ENCODE measurements at regions not wholly inside any gene's neighbourhood (a gene's known extent, or its start where the extent isn't known, plus 50 kb on each side); places are given as distances from the start of the nearest gene placed in this dataset.
"Not testable (repeated sequence)": the region's sequence is repeated elsewhere in the genome, so short reads cannot be mapped to it uniquely, and the experiment has no call there.

- Histone ChIP-seq H3K9me3 (ENCODE audit: insufficient read depth, low read length) (peaks cover 52% of the 10 kb centered on the region), H3K4me3 (ENCODE audit: insufficient read length, low read depth) (no peak overlapping the region), H3K4me1 (ENCODE audit: insufficient read depth, insufficient read length) (no peaks in the 10 kb centered on the region), H3K9ac (ENCODE audit: insufficient read length, low read depth) (no peak overlapping the region), H3K36me3 (ENCODE audit: insufficient read depth, insufficient read length, low read length) (no peaks in the 10 kb centered on the region), H3K27me3 (ENCODE audit: insufficient read depth, insufficient read length) (no peaks in the 10 kb centered on the region)
- TF ChIP-seq ZNF274 (IDR thresholded peaks at IDR 0.05; ENCODE audit: low read depth, low read length): no peak
- no peak for DNase-seq (ENCODE audit: low read depth, low spot score)
Measured at GRCh38 chr2:31688282-31688681, 107.5 kb upstream of the SRD5A2 start.

DNA sequence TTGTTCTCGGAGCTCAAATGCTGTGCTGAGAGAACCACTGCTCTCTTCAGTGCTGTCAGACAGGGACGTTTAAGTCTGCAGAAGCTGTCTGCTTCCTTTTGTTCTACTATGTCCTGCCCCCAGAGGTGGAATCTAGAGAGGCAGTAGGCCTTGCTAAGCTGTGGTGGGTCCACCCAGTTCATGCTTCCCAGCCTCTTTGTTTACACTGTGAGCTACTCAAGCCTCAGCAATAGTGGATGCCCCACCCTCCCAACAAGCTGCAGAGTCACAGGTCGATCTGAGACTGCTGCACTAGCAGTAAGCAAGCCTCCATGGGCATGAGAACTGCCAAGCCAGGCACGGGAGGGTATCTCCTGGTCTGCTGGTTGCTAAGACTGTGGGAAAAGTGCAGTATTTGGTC lies 102.8 kb upstream of the SRD5A2 start:
- not testable (repeated sequence) for H3K4me1 ChIP-seq (ENCODE audit: insufficient read depth, insufficient read length); H3K4me3 ChIP-seq (ENCODE audit: insufficient read length, low read depth); DNase-seq (ENCODE audit: low read depth, low spot score); H3K36me3 ChIP-seq (ENCODE audit: insufficient read depth, insufficient read length, low read length); H3K9ac ChIP-seq (ENCODE audit: insufficient read length, low read depth); H3K27me3 ChIP-seq (ENCODE audit: insufficient read depth, insufficient read length)
- H3K9me3 ChIP-seq (ENCODE audit: insufficient read depth, low read length): peaks cover 21% of the 10 kb centered on the region

- no peak overlapping the region for H3K9ac ChIP-seq (ENCODE audit: insufficient read length, low read depth)
- TF ChIP-seq YY1 (IDR thresholded peaks at IDR 0.05; ENCODE audit: insufficient read depth, insufficient read length) (no peak), ZNF274 (IDR thresholded peaks at IDR 0.05; ENCODE audit: low read depth, low read length) (no peak), SUZ12 (IDR thresholded peaks at IDR 0.05; ENCODE audit: extremely low read depth, insufficient read depth, insufficient read length) (no peak)
- no peaks in the 10 kb centered on the region for H3K4me1 ChIP-seq (ENCODE audit: insufficient read depth, insufficient read length)
- peaks cover 11% of the 10 kb centered on the region for H3K9me3 ChIP-seq (ENCODE audit: insufficient read depth, low read length)
- H3K36me3 ChIP-seq (ENCODE audit: insufficient read depth, insufficient read length, low read length): no peaks in the 10 kb centered on the region
- H3K27me3 ChIP-seq (ENCODE audit: insufficient read depth, insufficient read length): no peaks in the 10 kb centered on the region
- H3K4me3 ChIP-seq (ENCODE audit: insufficient read length, low read depth): no peak overlapping the region
- no peak for DNase-seq (ENCODE audit: low read depth, low spot score)
Measured at GRCh38 chr2:31675485-31675901, 94.8 kb upstream of the SRD5A2 start.

GRCh38 chr2:31674446-31674845 lies 93.7 kb upstream of the SRD5A2 start:
- H3K9me3 ChIP-seq (ENCODE audit: insufficient read depth, low read length): peaks cover 11% of the 10 kb centered on the region
- H3K27me3 ChIP-seq (ENCODE audit: insufficient read depth, insufficient read length): no peaks in the 10 kb centered on the region
- H3K36me3 ChIP-seq (ENCODE audit: insufficient read depth, insufficient read length, low read length): no peaks in the 10 kb centered on the region
- no peaks in the 10 kb centered on the region for H3K4me1 ChIP-seq (ENCODE audit: insufficient read depth, insufficient read length)
- TF ChIP-seq SUZ12 (IDR thresholded peaks at IDR 0.05; ENCODE audit: extremely low read depth, insufficient read depth, insufficient read length) (no peak), ZNF274 (IDR thresholded peaks at IDR 0.05; ENCODE audit: low read depth, low read length) (no peak), YY1 (IDR thresholded peaks at IDR 0.05; ENCODE audit: insufficient read depth, insufficient read length) (no peak)
- no peak overlapping the region for H3K9ac ChIP-seq (ENCODE audit: insufficient read length, low read depth)
- no peak for DNase-seq (ENCODE audit: low read depth, low spot score)
- no peak overlapping the region for H3K4me3 ChIP-seq (ENCODE audit: insufficient read length, low read depth)

DNA sequence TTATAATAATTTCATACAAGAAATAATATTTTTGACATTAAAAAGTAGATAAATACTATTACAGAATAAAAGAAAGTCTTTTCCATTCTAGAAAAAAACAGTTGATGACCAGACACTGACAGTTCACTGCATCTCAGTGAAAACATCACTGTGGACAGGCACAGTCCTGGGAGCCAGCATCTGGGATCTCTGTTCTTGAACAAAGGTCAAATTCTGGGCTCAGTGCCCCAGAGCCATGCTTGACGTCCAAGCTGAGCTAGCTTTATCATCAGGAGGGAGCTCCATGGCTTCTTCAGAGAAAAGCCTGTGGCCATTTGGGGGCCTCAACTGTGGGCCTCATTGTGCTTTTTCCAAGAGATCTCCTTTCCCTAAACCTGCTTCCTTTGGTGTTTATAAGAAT lies 86.1 kb upstream of the SRD5A2 start:
- Histone ChIP-seq H3K27me3 (ENCODE audit: insufficient read depth, insufficient read length) (no peaks in the 10 kb centered on the region), H3K9ac (ENCODE audit: insufficient read length, low read depth) (no peak overlapping the region), H3K4me3 (ENCODE audit: insufficient read length, low read depth) (no peak overlapping the region), H3K4me1 (ENCODE audit: insufficient read depth, insufficient read length) (no peaks in the 10 kb centered on the region), H3K9me3 (ENCODE audit: insufficient read depth, low read length) (no peaks in the 10 kb centered on the region), H3K36me3 (ENCODE audit: insufficient read depth, insufficient read length, low read length) (no peaks in the 10 kb centered on the region)
- no peak for DNase-seq (ENCODE audit: low read depth, low spot score)
- no peak for TF ChIP-seq SUZ12 (IDR thresholded peaks at IDR 0.05; ENCODE audit: extremely low read depth, insufficient read depth, insufficient read length)
- TF ChIP-seq ZNF274 (IDR thresholded peaks at IDR 0.05; ENCODE audit: low read depth, low read length): no peak
- TF ChIP-seq YY1 (IDR thresholded peaks at IDR 0.05; ENCODE audit: insufficient read depth, insufficient read length): no peak

DNA sequence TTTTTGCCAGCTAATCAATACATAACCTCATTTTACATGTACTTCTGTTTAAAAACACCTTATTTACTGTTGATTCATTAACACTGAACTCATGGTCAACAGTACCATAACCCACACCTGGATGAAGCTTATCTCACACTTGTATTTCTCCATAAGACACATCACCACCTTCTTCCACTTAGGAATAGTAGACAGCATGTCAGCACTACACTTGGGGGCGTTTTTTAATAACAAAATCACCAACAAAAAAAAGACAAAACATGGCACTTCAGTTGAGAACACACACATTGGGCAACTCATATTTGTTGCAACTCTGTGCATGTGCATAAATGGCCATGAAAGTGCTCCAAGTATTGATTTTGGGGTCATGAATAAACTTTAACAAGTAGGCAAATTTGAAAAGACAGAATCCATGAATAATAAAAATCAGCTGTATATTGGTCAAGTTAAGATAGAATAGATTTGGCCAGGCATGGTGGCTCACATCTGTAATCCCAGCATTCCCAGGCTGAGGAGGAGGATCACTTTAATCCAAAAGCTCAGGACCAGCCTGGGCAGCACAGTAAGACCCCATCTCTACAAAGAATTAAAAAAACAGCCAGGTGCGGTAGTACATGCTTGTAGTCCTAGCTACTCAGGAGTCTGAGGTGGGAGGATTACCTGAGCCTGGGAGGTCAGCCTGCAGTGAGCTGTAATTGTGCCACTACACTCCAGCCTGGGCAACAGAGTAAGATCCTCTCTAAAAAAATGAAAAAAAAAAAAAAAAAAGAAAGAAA lies 84.4 kb upstream of the SRD5A2 start:
- no peak for TF ChIP-seq ZNF274 (IDR thresholded peaks at IDR 0.05; ENCODE audit: low read depth, low read length)
- TF ChIP-seq SUZ12 (IDR thresholded peaks at IDR 0.05; ENCODE audit: extremely low read depth, insufficient read depth, insufficient read length): no peak
- no peak for TF ChIP-seq YY1 (IDR thresholded peaks at IDR 0.05; ENCODE audit: insufficient read depth, insufficient read length)
- Histone ChIP-seq H3K4me1 (ENCODE audit: insufficient read depth, insufficient read length) (no peaks in the 10 kb centered on the region), H3K4me3 (ENCODE audit: insufficient read length, low read depth) (no peak overlapping the region), H3K36me3 (ENCODE audit: insufficient read depth, insufficient read length, low read length) (no peaks in the 10 kb centered on the region), H3K9me3 (ENCODE audit: insufficient read depth, low read length) (no peaks in the 10 kb centered on the region), H3K9ac (ENCODE audit: insufficient read length, low read depth) (no peak overlapping the region), H3K27me3 (ENCODE audit: insufficient read depth, insufficient read length) (no peaks in the 10 kb centered on the region)
- no peak for DNase-seq (ENCODE audit: low read depth, low spot score)

GRCh38 chr2:31660812-31661335 lies 80.1 kb upstream of the SRD5A2 start:
- Histone ChIP-seq H3K36me3 (ENCODE audit: insufficient read depth, insufficient read length, low read length) (no peaks in the 10 kb centered on the region), H3K9me3 (ENCODE audit: insufficient read depth, low read length) (no peaks in the 10 kb centered on the region), H3K9ac (ENCODE audit: insufficient read length, low read depth) (no peak overlapping the region), H3K4me1 (ENCODE audit: insufficient read depth, insufficient read length) (no peaks in the 10 kb centered on the region), H3K4me3 (ENCODE audit: insufficient read length, low read depth) (no peak overlapping the region), H3K27me3 (ENCODE audit: insufficient read depth, insufficient read length) (no peaks in the 10 kb centered on the region)
- DNase-seq (ENCODE audit: low read depth, low spot score): no peak
- TF ChIP-seq SUZ12 (IDR thresholded peaks at IDR 0.05; ENCODE audit: extremely low read depth, insufficient read depth, insufficient read length) (no peak), ZNF274 (IDR thresholded peaks at IDR 0.05; ENCODE audit: low read depth, low read length) (no peak), YY1 (IDR thresholded peaks at IDR 0.05; ENCODE audit: insufficient read depth, insufficient read length) (no peak)

Measured in NT2/D1 (cell line).